Hematopoietic multipotent progenitor cell (in vitro differentiated cells): ENCODE measurements at regions not wholly inside any gene's neighbourhood (a gene's known extent, or its start where the extent isn't known, plus 50 kb on each side); places are given as distances from the start of the nearest gene placed in this dataset.
A peak's percentile ranks its signal among the peaks of the same experiment; 100 is the strongest.
"Not testable (repeated sequence)": the region's sequence is repeated elsewhere in the genome, so short reads cannot be mapped to it uniquely, and the experiment has no call there.

Experiments used
- DNase-seq, 3 donors: peaks; one replicate each; pipeline ENCODE4 v3.0.0-alpha.2; 2011 to 2015; ENCODE audit warnings: low read depth in 2 of 3, low spot score in 2 of 3

DNA sequence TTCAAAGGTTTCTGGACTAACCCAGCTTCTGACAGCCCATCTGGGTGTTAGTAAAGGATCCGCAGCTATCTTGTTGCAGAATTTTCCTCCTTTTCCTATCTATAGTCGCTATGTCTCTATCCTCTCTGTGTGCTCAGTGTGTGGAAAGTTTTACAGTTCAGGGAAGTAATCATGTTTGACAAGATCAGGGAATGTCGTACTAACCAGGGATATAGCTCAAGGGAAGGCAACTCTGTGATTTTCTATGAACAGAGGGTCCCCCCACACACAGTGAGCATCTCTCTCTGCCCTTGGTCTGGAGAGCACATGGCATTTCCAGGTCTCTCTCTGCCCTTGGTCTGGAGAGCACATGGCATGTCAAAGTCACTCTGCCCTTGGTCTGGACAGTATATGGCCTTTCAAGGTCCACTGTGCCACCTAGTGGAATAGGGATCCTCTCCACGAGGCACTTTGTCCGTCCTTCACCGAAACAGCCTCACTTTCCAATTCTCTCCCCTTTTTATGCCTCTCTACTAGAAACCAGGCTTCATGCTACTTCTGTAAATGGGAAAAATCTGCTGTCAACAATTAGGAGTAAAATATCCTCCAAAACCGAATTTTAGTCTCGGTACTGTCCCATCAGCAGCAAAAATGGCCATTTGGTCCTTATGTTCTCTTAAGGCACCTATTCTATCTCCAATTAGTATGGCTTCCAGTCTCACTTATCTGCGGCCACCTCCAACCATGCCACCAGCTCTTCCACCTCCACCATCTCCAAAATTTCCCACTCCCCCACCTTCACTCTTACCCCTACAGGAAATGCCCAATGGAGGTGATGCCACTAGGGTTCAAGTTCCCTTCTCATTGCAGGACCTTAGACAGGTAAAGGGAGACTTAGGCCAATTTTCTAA, 88.7 kb downstream of the IGLL5 start:
- no peak for DNase-seq

DNA sequence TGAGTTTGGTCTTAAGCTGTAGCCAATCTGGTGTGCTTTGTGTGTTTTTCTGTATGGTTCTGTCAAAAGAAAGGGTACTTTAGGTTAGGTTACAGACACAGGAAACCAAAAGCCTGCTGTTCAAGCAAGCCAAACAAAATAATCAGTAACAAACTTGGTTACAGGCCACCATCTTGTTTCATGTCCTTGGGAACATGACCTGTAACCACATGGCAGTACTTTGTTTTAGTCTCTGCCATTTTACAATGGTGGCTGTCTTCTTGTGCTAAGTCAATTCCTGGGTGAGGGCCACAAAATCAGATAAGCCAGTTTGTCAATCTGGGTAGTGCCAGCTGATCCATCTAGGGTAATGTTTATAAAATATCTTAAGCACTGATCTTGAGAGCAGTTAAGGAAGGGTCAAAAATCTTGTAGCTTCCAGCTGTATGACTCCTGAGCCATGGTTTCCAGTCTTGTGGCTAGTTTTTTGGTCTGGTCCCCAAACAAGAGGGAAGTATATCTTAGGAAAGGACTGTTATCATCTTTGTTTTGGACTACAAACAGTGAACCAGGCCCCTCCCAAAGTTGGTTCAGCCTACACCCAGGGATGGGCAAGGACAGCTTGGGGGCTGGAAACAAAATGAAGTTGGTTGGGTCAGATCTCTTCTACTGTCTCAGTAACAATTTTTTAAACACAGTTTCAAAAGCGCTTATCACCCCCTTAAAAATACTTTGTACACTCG, 90.0 kb downstream of the IGLL5 start:
- DNase-seq, result no peak

DNA sequence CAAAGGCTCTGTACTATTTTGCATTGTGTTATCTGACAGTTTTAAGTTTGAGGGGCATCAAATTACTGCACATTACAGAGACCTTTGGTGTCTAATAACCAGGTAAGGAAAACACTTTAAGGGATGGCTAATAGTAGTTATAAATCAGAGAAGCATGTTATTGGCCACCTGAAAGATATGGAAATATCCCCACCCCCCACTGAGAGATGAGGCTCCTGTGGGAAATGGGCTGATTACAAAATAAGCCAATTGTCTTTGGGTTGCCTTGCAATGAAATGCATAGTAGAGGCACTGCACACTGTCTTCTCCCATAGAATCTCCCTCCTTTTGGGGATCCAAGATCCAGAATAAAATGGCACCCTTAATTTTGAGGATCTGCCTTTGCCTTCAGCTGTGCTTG, 91.0 kb downstream of the IGLL5 start:
- DNase-seq, result no peak

DNA sequence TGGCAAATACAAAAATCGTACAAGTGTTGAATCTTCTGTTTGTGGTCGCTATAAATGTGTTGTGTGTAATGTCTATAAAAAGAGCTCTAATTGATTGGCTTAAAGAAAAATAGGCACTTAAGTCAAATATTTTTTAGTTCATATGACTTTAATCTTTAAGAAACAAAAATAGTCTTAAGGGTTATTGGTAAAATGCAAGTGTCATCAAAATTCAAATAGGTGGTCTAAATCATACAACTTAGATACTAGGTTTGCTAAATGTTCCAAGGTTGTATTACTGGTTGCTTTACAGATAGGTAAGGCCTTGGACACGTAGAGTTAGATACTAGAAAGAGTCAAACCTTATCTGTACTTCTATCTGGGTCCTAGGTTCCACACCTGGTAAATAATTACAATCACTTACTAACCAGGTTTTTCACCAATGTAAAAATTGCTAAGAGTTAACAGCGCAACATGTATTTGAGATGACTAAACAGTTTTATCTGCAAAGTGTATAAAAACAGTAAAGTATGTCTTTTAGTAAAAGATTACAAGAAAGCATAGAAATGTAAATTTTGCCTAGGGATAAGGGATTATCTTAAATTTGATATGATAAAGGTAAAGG, 91.1 kb upstream of the GNAZ start:
- no peak for DNase-seq

DNA sequence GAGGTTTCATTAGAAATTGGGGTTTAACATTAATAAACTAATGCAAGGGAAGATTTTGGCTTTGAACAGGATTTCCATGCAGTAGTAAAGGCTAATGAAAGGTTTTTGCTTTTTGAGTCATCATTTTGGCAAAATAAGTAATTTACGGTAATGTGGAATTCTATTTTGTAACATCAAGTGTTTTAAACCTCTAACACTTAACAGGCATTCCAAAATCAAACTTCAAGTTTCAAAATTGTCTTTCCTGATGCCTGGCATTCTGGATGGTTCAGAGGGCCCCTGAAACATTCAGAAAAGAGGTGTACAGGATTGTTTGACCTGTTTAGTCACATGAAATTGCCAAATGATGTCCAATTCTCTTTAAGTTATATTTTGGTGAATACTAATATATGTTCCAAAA, 90.4 kb upstream of the GNAZ start:
- no peak for DNase-seq

DNA sequence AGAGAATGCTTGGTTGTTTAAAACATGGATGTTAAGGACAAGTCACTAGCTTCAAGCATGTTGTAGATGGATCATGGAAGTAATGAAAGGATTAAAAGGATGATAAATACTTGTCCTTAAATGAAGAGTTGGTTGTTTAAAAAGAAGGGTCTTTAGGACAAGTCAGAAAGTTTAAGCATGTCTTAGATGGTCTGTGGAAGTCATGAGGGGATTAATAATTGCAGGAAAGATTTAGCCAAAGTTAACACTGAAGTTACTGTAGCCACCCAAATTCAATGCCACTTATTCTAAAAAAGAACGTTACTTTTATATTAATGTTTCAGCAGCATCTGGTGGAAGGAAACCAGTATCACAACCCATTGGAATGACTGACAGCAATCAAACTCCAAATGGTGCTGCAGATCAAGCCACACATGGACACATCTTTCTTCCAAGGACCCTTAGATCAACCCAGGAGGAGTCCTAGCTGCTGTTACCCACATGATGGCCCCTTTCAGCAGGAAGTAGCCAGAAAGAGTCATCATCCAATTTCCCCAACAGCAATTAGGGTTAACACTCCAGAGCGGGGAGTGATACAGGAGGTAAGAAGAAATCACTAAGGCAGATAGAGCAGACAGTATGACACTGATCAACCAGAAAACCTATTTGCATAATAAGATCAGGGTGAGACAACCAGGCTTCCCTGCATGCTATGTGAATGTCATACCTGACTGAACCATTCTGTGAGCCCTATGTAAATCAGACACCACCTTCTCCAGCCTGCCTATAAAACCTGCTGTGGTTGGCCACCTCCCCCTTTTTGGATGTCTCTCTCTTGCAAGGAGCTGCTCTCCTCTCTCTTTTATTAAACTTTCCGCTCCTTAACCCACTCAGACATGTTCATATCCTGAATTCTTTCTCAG, 88.4 kb upstream of the GNAZ start:
- no peak for DNase-seq

DNA sequence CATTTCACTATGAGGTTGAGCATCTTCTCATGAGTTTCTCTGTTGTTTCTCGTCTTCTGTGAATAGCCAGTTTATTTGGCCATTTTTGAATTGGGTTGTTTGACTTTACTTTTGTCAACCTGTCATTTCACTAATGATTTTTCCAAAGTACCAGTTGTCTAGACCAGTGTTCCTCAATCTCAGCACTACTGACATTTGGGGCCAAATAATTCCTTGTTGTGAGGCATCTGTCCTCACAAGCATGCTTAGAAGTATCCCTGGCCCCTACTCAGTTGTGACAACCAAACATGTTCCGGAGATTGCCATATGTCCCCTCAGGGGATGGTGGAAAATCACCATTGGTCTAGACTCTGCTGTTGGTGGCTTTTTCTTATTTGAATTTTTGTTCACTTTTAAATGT, 87.7 kb upstream of the GNAZ start:
- DNase-seq, result no peak

DNA sequence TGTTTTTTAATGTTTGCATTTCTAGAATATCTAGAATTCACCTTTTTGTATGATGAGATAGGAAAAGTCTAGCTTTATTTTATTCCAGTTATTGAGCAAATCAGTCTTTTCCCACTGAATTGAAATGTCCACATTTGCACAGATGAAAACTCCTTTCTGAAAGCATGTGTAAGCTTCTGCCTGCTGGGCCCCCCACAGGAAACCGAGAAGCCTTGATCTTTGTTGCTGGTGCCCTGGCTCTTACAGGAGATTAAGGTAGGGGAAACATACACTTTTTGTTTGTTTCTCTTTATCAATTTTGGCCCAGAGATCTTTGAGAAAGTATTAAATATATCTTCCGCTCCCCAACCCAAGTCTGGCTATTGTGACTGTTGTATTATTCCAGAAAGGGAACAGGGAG, 87.2 kb upstream of the GNAZ start:
- DNase-seq, result no peak

DNA sequence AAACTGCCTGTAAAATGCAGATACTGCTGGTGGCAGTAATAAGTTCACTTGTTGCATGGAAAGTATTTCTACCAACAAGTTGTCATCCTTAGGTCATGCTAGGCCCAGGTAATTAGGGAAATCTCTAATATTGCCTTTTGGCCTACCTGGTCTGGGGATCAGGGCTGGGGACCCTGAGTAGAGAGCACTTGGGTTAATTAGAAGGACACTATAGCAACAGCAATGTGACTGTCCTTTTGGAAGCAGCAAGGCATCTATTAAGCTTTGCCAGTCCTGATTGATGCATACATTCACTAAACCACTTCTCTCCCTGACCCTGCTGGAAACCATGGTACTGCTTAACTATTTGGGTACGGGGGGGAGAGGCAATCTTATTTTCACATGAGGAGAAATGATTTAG, 86.5 kb upstream of the GNAZ start:
- DNase-seq, result no peak

DNA sequence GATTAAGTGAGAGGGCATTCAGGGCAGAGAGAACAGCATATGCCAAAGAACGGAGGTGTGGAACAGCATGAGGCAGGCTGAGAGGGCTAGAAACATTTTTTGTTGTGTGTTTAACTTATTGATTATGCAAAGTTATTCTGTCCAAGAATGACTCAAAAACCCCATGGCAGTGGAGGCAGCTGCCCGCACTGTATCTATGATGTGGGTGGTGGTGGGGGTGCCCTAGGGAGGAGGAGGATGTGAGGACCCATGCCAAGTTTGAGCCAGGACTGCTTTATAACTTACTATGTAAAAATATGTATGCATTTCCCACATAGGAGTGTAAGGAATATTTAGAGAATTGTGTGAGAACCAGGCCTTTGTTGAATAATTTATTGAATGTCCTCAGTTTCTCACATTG, 85.4 kb upstream of the GNAZ start:
- no peak for DNase-seq

DNA sequence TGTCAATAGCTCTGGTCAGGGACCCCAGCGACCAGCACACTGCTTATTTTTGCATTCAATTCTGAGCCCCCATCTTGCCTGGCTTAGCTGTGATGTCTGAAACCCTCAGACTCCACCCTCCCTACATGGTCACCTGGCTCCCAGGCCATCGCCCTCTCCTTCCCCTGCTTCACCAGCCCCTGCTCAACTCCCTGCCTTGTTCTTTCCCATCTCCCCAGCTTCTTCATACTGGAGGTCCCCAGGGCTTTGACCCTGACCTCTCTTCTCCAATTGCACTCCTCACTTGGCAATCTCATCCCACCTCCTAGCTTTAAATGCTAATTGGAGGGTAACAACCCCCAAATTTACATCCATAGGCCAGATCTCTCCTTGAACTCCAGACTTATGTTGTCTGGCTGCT, 84.3 kb upstream of the GNAZ start:
- no peak for DNase-seq

DNA sequence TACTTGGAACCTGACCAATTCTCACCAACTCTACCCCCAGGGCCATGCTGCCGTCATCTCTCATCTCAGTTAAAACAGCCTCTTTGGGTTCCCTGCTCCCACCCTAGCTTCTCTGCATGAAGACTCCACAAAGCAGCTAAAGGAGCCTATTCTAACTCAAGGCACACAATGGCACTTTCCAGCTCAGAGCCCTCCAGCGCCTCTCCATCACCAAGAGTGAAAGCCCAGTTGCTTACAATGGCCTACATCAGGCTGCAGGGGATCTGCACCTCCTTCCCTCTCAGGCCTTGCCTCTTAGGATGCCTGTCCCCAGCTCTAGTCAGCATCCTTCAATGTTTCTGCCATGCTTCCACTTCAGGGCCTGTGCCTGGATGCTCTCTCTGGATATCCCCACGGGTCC, 83.7 kb upstream of the GNAZ start:
- DNase-seq, result no peak

DNA sequence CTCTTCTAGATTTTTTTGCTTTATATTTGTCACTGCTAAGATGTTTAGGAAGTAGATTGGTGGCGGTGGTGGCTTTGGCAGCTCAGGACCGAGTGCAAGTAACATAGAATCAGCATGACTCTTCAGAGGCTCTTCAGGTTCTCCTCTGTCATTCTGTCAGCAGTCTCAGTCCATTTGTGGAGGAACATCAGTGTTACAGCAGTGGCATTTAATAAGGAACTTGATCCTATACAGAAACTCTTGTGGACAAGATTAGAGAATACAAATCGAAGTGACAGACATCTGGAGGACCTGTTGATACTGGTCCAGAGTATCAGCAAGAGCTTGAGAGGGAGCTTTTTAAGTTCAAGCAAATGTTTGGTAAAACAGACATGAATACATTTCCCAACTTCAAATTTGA, 82.2 kb upstream of the GNAZ start:
- DNase-seq, result no peak

DNA sequence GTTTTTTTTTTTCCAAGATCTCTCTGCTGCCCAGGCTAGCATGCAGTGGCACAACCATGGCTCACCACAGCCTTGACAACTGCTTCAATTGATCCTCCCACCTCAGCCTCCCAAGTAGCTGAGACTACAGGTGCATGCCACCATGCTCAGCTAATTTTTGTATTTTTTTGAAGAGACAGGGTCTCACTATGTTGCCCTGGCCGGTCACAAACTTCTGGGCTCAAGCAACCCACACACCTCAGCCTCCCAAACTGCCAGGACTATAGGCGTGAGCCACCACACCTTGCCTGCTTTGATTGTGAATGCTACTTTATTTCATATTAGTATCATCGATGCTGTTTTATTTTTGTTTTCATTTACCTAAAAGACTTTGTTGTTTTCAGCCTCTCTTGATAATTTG, 81.5 kb upstream of the GNAZ start:
- no peak for DNase-seq

DNA sequence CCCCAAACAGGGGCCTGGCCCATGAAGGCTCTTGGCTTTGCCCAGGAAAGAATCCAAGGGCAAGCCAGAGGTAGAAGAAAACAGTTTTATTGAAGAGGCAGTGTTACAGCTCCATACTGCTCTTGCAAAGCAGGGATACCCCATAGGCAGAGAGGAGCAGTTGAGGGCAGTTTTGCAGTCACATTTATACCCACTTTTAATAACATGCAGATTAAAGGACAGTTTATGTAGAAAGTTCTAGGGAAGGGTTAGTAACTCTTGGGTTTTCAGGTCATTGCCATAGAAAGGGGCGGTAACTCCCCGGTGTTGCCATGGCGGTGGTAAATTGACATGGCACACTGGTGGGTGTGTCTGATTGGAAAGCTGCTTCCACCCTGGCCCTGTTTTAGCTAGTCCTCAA, 80.5 kb upstream of the GNAZ start:
- DNase-seq, result no peak

DNA sequence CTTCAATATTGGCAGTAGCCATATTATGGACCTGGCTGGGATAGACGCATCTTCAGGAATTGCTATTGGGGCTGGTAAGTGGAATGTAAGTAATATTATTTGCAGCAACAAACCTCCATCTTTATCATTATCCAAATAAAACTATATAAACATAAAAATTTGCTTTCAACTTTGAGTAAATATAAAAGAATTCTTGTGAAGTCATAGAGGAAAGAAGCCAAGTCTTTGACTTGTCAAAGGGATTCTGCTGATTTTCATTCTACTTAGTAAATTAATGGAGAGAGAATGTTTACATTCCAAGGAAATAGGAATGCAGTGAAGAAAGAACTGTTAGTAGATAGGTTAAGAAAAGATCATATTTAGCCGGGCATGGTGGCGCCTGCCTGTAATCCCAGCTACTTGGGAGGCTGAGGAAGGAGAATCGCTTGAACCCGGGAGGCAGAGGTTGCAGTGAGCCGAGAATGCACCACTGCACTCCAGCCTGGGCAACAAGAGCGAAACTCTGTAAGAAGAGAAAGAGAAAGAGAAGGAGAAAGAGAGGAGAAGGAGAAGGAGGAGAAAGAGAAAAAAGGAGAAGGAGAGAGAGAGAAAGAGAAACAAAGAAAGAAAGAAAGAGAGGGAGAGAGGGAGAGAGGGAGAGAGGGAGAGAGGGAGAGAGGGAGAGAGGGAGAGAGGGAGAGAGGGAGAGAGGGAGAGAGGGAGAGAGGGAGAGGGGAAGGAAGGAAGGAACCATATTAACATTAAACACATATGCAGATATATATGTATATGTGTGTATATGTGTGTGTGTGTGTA, 79.4 kb upstream of the GNAZ start:
- DNase-seq, result not testable (repeated sequence)

DNA sequence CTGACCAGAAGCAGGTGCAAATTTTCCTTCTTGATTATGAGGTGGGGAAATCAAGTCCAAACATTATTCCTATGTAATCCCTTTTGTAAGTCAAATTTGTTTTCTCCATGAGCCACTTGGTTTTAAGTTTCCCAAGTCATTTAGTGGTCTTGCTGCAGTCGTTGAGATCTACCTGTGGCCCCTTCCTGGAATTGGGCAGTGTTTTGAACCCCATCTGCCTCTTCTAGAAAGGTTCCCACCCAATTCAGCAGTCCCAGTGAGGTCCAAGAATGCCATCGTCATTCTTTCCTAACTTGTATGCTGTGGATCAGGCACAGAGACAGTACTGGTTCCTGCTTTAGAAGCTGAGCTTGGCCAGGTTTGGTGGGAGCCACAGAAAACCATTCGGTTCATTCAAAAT, 77.8 kb upstream of the GNAZ start:
- DNase-seq, result no peak

DNA sequence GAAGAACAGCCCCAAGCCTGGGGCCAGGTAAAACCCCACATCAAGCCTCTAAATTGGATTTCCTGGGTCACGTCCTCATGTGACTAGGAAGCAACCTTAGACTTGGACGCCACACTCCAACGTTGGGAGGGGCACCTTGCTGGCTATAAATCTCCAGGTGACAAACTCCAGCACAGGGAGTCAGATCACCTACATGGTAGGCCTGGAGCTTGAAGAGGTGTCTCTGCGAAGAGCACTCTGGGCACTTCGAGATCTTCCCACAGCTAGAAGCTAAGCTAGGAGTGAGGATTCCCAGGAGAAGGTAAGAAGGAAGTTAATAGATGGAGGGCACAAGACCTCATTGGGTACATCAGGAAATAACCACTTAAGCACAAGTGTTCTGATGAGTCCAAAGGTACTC, 77.1 kb upstream of the GNAZ start:
- DNase-seq, result no peak

DNA sequence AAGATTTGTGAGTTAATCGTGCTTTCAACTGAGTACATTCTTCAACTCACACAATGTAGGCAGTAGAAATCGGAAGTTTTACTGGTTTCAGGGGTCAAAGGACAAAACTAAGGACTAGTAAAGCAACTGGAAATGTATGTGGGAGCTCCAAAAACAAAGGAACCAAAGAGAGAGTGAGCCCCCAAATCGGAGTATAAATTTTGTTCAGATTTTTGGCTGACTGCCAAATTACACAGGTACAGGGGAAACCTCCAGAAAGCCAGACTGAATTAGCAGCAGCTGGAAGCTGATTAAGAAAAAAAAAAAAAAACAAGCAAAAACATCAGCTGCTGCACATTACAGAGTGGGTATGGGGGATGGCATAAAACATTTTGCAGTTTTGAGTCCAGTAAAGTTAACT, 75.2 kb upstream of the GNAZ start:
- peak in 1 of 3 donors; percentile 4 for DNase-seq
